Endodermal cell (in vitro differentiated cells): ENCODE measurements at regions not wholly inside any gene's neighbourhood (a gene's known extent, or its start where the extent isn't known, plus 50 kb on each side); places are given as distances from the start of the nearest gene placed in this dataset.

ENCODE experiments used
- DNase-seq: peaks from one replicate; pipeline ENCODE4 v3.0.0-alpha.2; 2017
- H3K27ac ChIP-seq: 2 replicates; pipeline ENCODE4 v1.5.1; 2013; ENCODE audit warnings: mild to moderate bottlenecking, low read depth, low read length, moderate library complexity
- H3K27me3 ChIP-seq: 2 replicates; pipeline ENCODE4 v1.6.1; 2013; ENCODE audit warnings: mild to moderate bottlenecking, low read length, moderate library complexity; ENCODE audit not compliant: insufficient read depth, control insufficient read depth, poor library complexity, severe bottlenecking
- H3K36me3 ChIP-seq: 2 replicates; pipeline ENCODE4 v1.7.0; 2013; ENCODE audit warnings: mild to moderate bottlenecking, low read length, moderate library complexity; ENCODE audit not compliant: control insufficient read depth, insufficient read depth
- H3K4me1 ChIP-seq: one replicate; pipeline ENCODE4 v1.7.0; 2013; ENCODE audit warnings: low read length; ENCODE audit not compliant: control insufficient read depth, insufficient read depth
- H3K4me3 ChIP-seq: 2 replicates; pipeline ENCODE4 v1.5.1; 2013; ENCODE audit warnings: mild to moderate bottlenecking, low read length, moderate library complexity
- H3K9ac ChIP-seq: 2 replicates; pipeline ENCODE4 v1.6.1; 2013; ENCODE audit warnings: mild to moderate bottlenecking, low read length, moderate library complexity; ENCODE audit not compliant: poor library complexity, severe bottlenecking; ENCODE audit errors: extremely low read depth
- H3K9me3 ChIP-seq: 2 replicates; pipeline ENCODE4 v1.6.1; 2013; ENCODE audit warnings: mild to moderate bottlenecking, low read length, moderate library complexity; ENCODE audit not compliant: control insufficient read depth
- H3K27ac Mint-ChIP-seq: 2 replicates; pipeline ENCODE4 v1.8.0; 2020; ENCODE audit warnings: mixed read lengths
- H3K27me3 Mint-ChIP-seq: 2 replicates; pipeline ENCODE4 v1.8.0; 2021; ENCODE audit warnings: mild to moderate bottlenecking, mixed read lengths; ENCODE audit not compliant: insufficient read depth
- H3K36me3 Mint-ChIP-seq: 2 replicates; pipeline ENCODE4 v1.8.0; 2020; ENCODE audit warnings: low read depth, mixed read lengths
- H3K4me1 Mint-ChIP-seq: 2 replicates; pipeline ENCODE4 v1.8.0; 2020; ENCODE audit warnings: mixed read lengths
- H3K4me3 Mint-ChIP-seq: 2 replicates; pipeline ENCODE4 v1.8.0; 2020; ENCODE audit warnings: mild to moderate bottlenecking, moderate library complexity, mixed read lengths
- H3K9me3 Mint-ChIP-seq: 2 replicates; pipeline ENCODE4 v1.8.0; 2020; ENCODE audit warnings: mild to moderate bottlenecking, mixed read lengths
- CTCF ChIP-seq: fragments of 200-600 bp; sonication (generic); conservative IDR thresholded peaks from 2 replicates; pipeline ENCODE4 v1.5.0; 2021; ENCODE audit warnings: antibody characterized with exemption, mild to moderate bottlenecking
- WGBS, 2 experiments: methylation state at CpG; one replicate each; pipeline versions ENCODE4 v1.1.5 to v1.1.7; 2013; ENCODE audit warnings: missing lambda C conversion rate in 2 of 2, mixed read lengths in 1 of 2; ENCODE audit not compliant: insufficient coverage in 1 of 2, insufficient read length in 1 of 2; 5-methylcytosine and 5-hydroxymethylcytosine counted together

DNA sequence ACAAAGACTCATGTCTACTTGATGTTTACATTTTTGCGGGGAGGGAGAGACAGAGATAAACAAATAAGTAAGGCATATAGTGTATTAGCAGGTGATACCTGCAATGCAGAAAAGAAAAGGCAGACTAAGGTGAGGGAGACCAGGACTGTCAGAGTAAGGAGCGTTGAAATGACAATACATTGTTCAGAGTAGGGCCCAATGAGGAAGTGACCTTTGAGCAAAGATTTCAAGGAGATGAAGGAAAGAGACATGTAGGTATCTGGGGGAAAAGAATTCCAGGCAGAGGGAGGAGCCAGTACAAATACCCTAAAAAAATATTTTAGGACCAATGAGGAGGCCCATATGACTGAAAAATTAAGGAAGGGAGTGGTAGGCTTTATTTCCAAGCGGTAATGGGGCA lies 162.7 kb upstream of the PRSS1 start:
- Mint-ChIP-seq H3K4me3 (no peak overlapping the region), H3K27me3 (peaks cover 2% of the 10 kb centered on the region), H3K36me3 (no peaks in the 10 kb centered on the region), H3K9me3 (no peaks in the 10 kb centered on the region), H3K4me1 (peaks cover 7% of the 10 kb centered on the region), H3K27ac (no peak overlapping the region)
- Histone ChIP-seq H3K4me3 (no peak overlapping the region), H3K9ac (no peak overlapping the region), H3K27ac (no peak overlapping the region), H3K4me1 (peaks cover 12% of the 10 kb centered on the region), H3K9me3 (no peaks in the 10 kb centered on the region), H3K36me3 (no peaks in the 10 kb centered on the region), H3K27me3 (no peaks in the 10 kb centered on the region)
- DNase-seq = no peak
- TF ChIP-seq CTCF = no peak
- WGBS, 2 experiments = 93 to 96% methylated on average over 3 of the region's 3 CpGs

- peak; percentile 62 for TF ChIP-seq CTCF
- peaks cover 12% of the 10 kb centered on the region for H3K4me1 ChIP-seq
- no peaks in the 10 kb centered on the region for H3K9me3 ChIP-seq
- no peak overlapping the region for H3K4me3 ChIP-seq
- Mint-ChIP-seq H3K27ac (no peak overlapping the region), H3K4me1 (peaks cover 7% of the 10 kb centered on the region), H3K36me3 (no peaks in the 10 kb centered on the region), H3K4me3 (no peak overlapping the region), H3K27me3 (peaks cover 6% of the 10 kb centered on the region), H3K9me3 (no peaks in the 10 kb centered on the region)
- 71 to 80% methylated on average over 1 to 2 of the region's 2 CpGs for WGBS, 2 experiments
- H3K27ac ChIP-seq = no peak overlapping the region
- no peaks in the 10 kb centered on the region for H3K36me3 ChIP-seq
- peak; percentile 61 for DNase-seq
- no peak overlapping the region for H3K9ac ChIP-seq
- no peaks in the 10 kb centered on the region for H3K27me3 ChIP-seq
Measured at GRCh38 chr7:142585425-142585824, 163.8 kb upstream of the PRSS1 start.

DNA sequence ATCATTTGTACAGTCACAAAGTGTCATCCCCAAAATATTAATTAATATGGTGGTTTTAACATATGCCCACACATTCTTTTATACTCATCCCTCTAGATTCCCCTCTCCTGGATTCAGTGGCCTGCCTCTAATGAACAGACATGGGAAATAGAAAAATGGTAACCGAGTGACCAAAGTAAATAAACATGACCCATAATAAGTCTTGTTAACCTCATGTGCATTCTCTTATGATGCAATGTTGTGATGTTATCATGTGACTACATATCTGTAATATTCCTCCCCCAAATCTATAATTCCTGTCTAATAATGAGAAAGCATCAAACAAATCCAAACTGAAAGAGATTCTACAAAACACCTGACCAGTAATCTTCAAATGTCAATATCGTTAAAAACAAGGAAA lies 164.5 kb upstream of the PRSS1 start:
- no peak overlapping the region for H3K4me3 ChIP-seq
- no peaks in the 10 kb centered on the region for H3K9me3 ChIP-seq
- no peak for DNase-seq
- peaks cover 11% of the 10 kb centered on the region for H3K4me1 Mint-ChIP-seq
- H3K36me3 Mint-ChIP-seq = no peaks in the 10 kb centered on the region
- no peaks in the 10 kb centered on the region for H3K27me3 ChIP-seq
- H3K27me3 Mint-ChIP-seq = peaks cover 6% of the 10 kb centered on the region
- H3K4me3 Mint-ChIP-seq = no peak overlapping the region
- TF ChIP-seq CTCF = no peak
- peaks cover 12% of the 10 kb centered on the region for H3K4me1 ChIP-seq
- H3K27ac Mint-ChIP-seq = no peak overlapping the region
- no peak overlapping the region for H3K9ac ChIP-seq
- H3K27ac ChIP-seq = no peak overlapping the region
- no peaks in the 10 kb centered on the region for H3K9me3 Mint-ChIP-seq
- WGBS, 2 experiments = 97 to 100% methylated on average over 1 to 2 of the region's 2 CpGs
- no peaks in the 10 kb centered on the region for H3K36me3 ChIP-seq
